ENCODE measurements at regions not wholly inside any gene's neighbourhood (a gene's known extent, or its start where the extent isn't known, plus 50 kb on each side); places are given as distances from the start of the nearest gene placed in this dataset.

DNA sequence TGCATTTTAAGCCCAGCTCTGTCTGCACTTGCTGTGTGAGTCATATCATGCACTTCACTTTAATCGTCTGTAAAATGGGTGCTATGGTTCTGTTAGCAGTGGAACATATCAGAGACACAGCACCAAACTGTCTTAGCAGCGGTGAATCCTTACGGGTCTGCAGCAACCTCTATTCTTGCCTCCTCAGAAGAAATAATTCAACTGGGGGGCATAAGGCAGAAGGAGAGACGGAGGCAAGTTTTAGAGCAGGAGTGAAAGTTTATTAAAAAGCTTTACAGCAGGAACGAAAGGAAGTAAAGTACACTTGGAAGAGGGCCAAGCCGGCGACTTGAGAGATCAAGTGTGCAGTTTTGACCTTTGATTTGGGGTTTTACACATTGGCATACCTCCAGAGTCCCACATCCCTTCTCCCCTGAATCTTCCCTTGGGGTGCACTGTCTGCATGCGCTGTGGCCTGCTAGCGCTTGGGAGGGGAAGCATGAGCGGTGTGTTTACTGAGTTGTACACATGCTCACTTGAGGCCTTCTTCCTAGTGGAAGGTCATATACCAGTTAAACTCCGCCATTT, 109.8 kb downstream of the DDX1 start:
- TF ChIP-seq, protein P1, sequence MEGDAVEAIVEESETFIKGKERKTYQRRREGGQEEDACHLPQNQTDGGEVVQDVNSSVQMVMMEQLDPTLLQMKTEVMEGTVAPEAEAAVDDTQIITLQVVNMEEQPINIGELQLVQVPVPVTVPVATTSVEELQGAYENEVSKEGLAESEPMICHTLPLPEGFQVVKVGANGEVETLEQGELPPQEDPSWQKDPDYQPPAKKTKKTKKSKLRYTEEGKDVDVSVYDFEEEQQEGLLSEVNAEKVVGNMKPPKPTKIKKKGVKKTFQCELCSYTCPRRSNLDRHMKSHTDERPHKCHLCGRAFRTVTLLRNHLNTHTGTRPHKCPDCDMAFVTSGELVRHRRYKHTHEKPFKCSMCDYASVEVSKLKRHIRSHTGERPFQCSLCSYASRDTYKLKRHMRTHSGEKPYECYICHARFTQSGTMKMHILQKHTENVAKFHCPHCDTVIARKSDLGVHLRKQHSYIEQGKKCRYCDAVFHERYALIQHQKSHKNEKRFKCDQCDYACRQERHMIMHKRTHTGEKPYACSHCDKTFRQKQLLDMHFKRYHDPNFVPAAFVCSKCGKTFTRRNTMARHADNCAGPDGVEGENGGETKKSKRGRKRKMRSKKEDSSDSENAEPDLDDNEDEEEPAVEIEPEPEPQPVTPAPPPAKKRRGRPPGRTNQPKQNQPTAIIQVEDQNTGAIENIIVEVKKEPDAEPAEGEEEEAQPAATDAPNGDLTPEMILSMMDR (IDR thresholded peaks at IDR 0.05), result no peak
- no peak for TF ChIP-seq ZFX (IDR thresholded peaks at IDR 0.05; ENCODE audit: borderline replicate concordance)

Measured in 22Rv1 (cell line).